IMR-90 (cell line): ENCODE measurements at regions not wholly inside any gene's neighbourhood (a gene's known extent, or its start where the extent isn't known, plus 50 kb on each side); places are given as distances from the start of the nearest gene placed in this dataset.

Source experiments
- ATAC-seq: fragments of 200-7000 bp; cut with Tn5 transposase; 2 replicates; pipeline ENCODE4 v1.9.1; 2020; ENCODE audit warnings: low read depth, mild to moderate bottlenecking, moderate library complexity
- BruUV-seq: library from RNA; stranded (reverse); fragments of 400-500 nt; replicated peaks from 2 replicates; lab custom pipeline; 2021; lab: Mats Ljungman, UMichigan
- CTCF ChIA-PET: fragments of 300-600 bp; formaldehyde crosslinking; extraction: SDS; loops from one replicate; lab custom pipeline; 2021; ENCODE audit warnings: antibody characterized with exemption; lab: Yijun Ruan, JAX
- POLR2A ChIA-PET: fragments of 300-600 bp; sonication (Branson Sonifier 250); formaldehyde crosslinking; loops from one replicate; lab custom pipeline; 2022; ENCODE audit warnings: antibody characterized with exemption; ENCODE audit not compliant: unreplicated experiment; lab: Charles Lee
- DNase-seq: peaks from one replicate; pipeline ENCODE4 v3.0.0; 2013
- H2AFZ ChIP-seq: replicated peaks from 2 replicates; pipeline ENCODE3; 2013; ENCODE audit warnings: low read length, mild to moderate bottlenecking; ENCODE audit not compliant: poor library complexity
- H2AK5ac ChIP-seq: 2 replicates; pipeline ENCODE4 v1.6.1; 2013; ENCODE audit warnings: low read depth, low read length, inconsistent platforms
- H2AK9ac ChIP-seq: replicated peaks from 2 replicates; pipeline ENCODE3; 2013; ENCODE audit warnings: mild to moderate bottlenecking, low read depth, low read length, moderate library complexity; ENCODE audit not compliant: poor library complexity
- H2BK120ac ChIP-seq: 2 replicates; pipeline ENCODE4 v1.6.1; 2013; ENCODE audit warnings: low read depth, low read length, inconsistent platforms
- H2BK15ac ChIP-seq: 3 replicates; pipeline ENCODE4 v1.6.1; 2013; ENCODE audit warnings: low read depth, low read length, inconsistent platforms
- H2BK20ac ChIP-seq: 2 replicates; pipeline ENCODE4 v1.6.1; 2013; ENCODE audit warnings: low read depth, mild to moderate bottlenecking, inconsistent platforms, low read length, moderate library complexity
- H2BK5ac ChIP-seq: 2 replicates; pipeline ENCODE4 v1.6.1; 2013; ENCODE audit warnings: mild to moderate bottlenecking, low read depth, low read length, inconsistent platforms; ENCODE audit not compliant: poor library complexity, severe bottlenecking
- H3K14ac ChIP-seq: replicated peaks from 2 replicates; pipeline ENCODE4 v1.6.1; 2013; ENCODE audit warnings: low read depth, low read length, inconsistent platforms
- H3K18ac ChIP-seq: 2 replicates; pipeline ENCODE4 v1.6.1; 2013; ENCODE audit warnings: low read depth, low read length, control low read depth
- H3K23ac ChIP-seq: 2 replicates; pipeline ENCODE4 v1.6.1; 2013; ENCODE audit warnings: low read depth, low read length, inconsistent platforms
- H3K27ac ChIP-seq: 2 replicates; pipeline ENCODE4 v1.5.1; 2013; ENCODE audit warnings: mild to moderate bottlenecking, control low read depth, low read length; ENCODE audit not compliant: insufficient read depth
- H3K27me3 ChIP-seq: 2 replicates; pipeline ENCODE4 v1.6.1; 2013; ENCODE audit warnings: low read length; ENCODE audit not compliant: control insufficient read depth, insufficient read depth
- H3K36me3 ChIP-seq: 2 replicates; pipeline ENCODE4 v1.6.1; 2013; ENCODE audit warnings: low read length, mixed read lengths; ENCODE audit not compliant: control insufficient read depth, insufficient read depth
- H3K4ac ChIP-seq: 2 replicates; pipeline ENCODE4 v1.6.1; 2013; ENCODE audit warnings: low read depth, low read length, inconsistent platforms
- H3K4me1 ChIP-seq: 2 replicates; pipeline ENCODE4 v1.6.1; 2013; ENCODE audit warnings: low read length, mixed read lengths; ENCODE audit not compliant: control insufficient read depth, insufficient read depth
- H3K4me2 ChIP-seq: 2 replicates; pipeline ENCODE4 v1.6.1; 2013; ENCODE audit warnings: low read depth, mild to moderate bottlenecking, control low read depth, low read length, moderate library complexity
- H3K4me3 ChIP-seq: 2 replicates; pipeline ENCODE4 v1.5.1; 2013; ENCODE audit warnings: low read depth, mild to moderate bottlenecking, control low read depth, low read length, moderate library complexity; ENCODE audit not compliant: insufficient read depth
- H3K56ac ChIP-seq: 2 replicates; pipeline ENCODE4 v1.6.1; 2013; ENCODE audit warnings: low read length, inconsistent platforms; ENCODE audit not compliant: insufficient read depth; ENCODE audit errors: extremely low read depth
- H3K79me1 ChIP-seq, 2 experiments: 2 replicates each; pipeline ENCODE4 v1.6.1; 2013; ENCODE audit warnings: low read length in 2 of 2, inconsistent platforms in 1 of 2, low read depth in 1 of 2
- H3K9ac ChIP-seq: 2 replicates; pipeline ENCODE4 v1.6.1; 2013; ENCODE audit warnings: low read depth, low read length, control low read depth
- H3K9me1 ChIP-seq: 2 replicates; pipeline ENCODE4 v1.6.1; 2013; ENCODE audit warnings: low read length, inconsistent platforms; ENCODE audit not compliant: insufficient read depth
- H3K9me3 ChIP-seq: 2 replicates; pipeline ENCODE4 v1.6.1; 2013; ENCODE audit warnings: low read length; ENCODE audit not compliant: control insufficient read depth, insufficient read depth
- H4K20me1 ChIP-seq: 2 replicates; pipeline ENCODE4 v1.6.1; 2013; ENCODE audit warnings: low read length, inconsistent platforms; ENCODE audit not compliant: insufficient read depth
- H4K5ac ChIP-seq: 2 replicates; pipeline ENCODE4 v1.6.1; 2013; ENCODE audit warnings: mild to moderate bottlenecking, low read depth, low read length, control low read depth
- H4K8ac ChIP-seq, 2 experiments: 2 replicates each; pipeline ENCODE4 v1.6.1; 2013; ENCODE audit warnings: low read depth in 2 of 2, low read length in 2 of 2, control low read depth in 1 of 2, inconsistent platforms in 1 of 2
- H4K91ac ChIP-seq: 2 replicates; pipeline ENCODE4 v1.6.1; 2013; ENCODE audit warnings: low read depth, low read length, inconsistent platforms; ENCODE audit not compliant: insufficient read depth
- MAZ ChIP-seq: IDR thresholded peaks from 2 replicates; pipeline ENCODE4 v1.6.1; 2012; ENCODE audit warnings: low read depth, mild to moderate bottlenecking, low read length, improper control_type of control experiment, moderate library complexity, borderline replicate concordance
- RFX5 ChIP-seq: IDR thresholded peaks from 2 replicates; pipeline ENCODE4 v1.8.0; 2012; ENCODE audit warnings: low read depth, mild to moderate bottlenecking, low read length, moderate library complexity
- dilution Hi-C: fragments of 300-500 bp; cut with HindIII; formaldehyde crosslinking; loops from one replicate; pipeline ENCODE4 v1.14.3; 2018; ENCODE audit warnings: low sequenced_read_pairs; ENCODE audit not compliant: unreplicated experiment
- in situ Hi-C: fragments of 300-500 bp; cut with MboI; formaldehyde crosslinking; loops from 3 replicates; pipeline ENCODE4 v1.14.3; 2019; ENCODE audit warnings: low sequenced_read_pairs, inconsistent platforms, mixed read lengths
- intact Hi-C: fragments of 100-400 bp; cut with micrococcal nuclease; formaldehyde crosslinking; loops from 2 replicates; pipeline ENCODE4 v1.10.0; 2022

DNA sequence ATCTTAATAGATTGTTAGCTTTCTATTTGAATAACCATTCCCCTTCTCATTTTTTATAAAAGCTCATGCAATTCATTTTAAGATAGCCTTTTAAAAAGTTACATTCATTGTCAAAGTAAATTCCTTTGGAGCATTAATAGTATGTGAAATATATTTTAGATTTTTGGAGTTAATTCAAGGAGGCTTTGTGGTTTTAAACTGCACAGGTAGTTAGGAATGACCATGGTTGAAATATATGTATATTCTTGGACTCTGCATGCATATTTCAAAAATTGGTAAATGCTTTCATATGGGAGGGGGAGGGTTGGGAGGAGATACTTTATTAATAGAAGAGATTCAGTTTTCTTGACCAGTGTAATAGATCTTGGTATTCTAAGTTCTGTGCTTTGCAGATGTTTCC lies 244.4 kb upstream of the C2CD4B start:
- Histone ChIP-seq H3K4me2 (no peak overlapping the region), H3K9me1 (peaks cover 7% of the 10 kb centered on the region; the same call in 1 of the 2 replicates), H2BK20ac (no peak overlapping the region), H4K5ac (no peak overlapping the region), H4K91ac (no peak overlapping the region), H3K14ac (no peak overlapping the region), H4K8ac (no peak overlapping the region), H3K18ac (no peak overlapping the region), H3K27ac (no peak overlapping the region), H4K20me1 (peaks cover 14% of the 10 kb centered on the region; the same call in 1 of the 2 replicates), H2BK120ac (no peak overlapping the region), H3K79me1 (peaks cover 20 to 31% of the 10 kb centered on the region in 2 experiments), H3K36me3 (no peaks in the 10 kb centered on the region), H3K9me3 (no peaks in the 10 kb centered on the region), H3K4ac (no peak overlapping the region), H2AK5ac (no peak overlapping the region), H3K23ac (no peak overlapping the region), H2BK5ac (no peak overlapping the region), H3K9ac (no peak overlapping the region), H3K4me3 (no peak overlapping the region), H3K4me1 (peaks cover 7% of the 10 kb centered on the region; the same call in 1 of the 2 replicates), H3K56ac (no peak overlapping the region), H2AK9ac (no peak overlapping the region), H2BK15ac (no peak overlapping the region), H3K27me3 (no peaks in the 10 kb centered on the region), H2AFZ (no peak overlapping the region)
- ChIA-PET CTCF (no interaction called here), POLR2A (no interaction called here)
- TF ChIP-seq RFX5, result no peak
- TF ChIP-seq MAZ, result no peak
- DNase-seq (no peak), ATAC-seq (no peak)
- in situ Hi-C loops (no loop called here), dilution Hi-C loops (no loop called here), intact Hi-C loops (no loop called here)
- BruUV-seq, result no TSS peak
